Cardiac muscle cell (in vitro differentiated cells and primary cell): ENCODE measurements at regions not wholly inside any gene's neighbourhood (a gene's known extent, or its start where the extent isn't known, plus 50 kb on each side); places are given as distances from the start of the nearest gene placed in this dataset.

ENCODE experiments used
- DNase-seq, 2 donors: peaks; one replicate each; pipeline versions ENCODE4 v3.0.0 to v3.0.0-alpha.2; 2010 to 2017; ENCODE audit warnings: low read depth in 1 of 2, low spot score in 1 of 2
- H3K27ac ChIP-seq: fragments of 200-600 bp; sonication (generic); 2 replicates; pipeline ENCODE4 v1.5.1; 2016
- H3K27me3 ChIP-seq: fragments of 200-600 bp; sonication (generic); 2 replicates; pipeline ENCODE4 v1.6.0; 2016; ENCODE audit warnings: control low read depth
- H3K36me3 ChIP-seq: fragments of 200-600 bp; sonication (generic); 2 replicates; pipeline ENCODE4 v1.5.1; 2016; ENCODE audit warnings: control low read depth
- H3K4me1 ChIP-seq: fragments of 200-600 bp; sonication (generic); 2 replicates; pipeline ENCODE4 v1.8.1; 2017; ENCODE audit warnings: low read depth, mild to moderate bottlenecking, mixed run types
- H3K4me3 ChIP-seq: fragments of 200-600 bp; sonication (generic); 2 replicates; pipeline ENCODE4 v1.5.1; 2016; ENCODE audit warnings: mild to moderate bottlenecking
- H3K9me3 ChIP-seq: fragments of 200-600 bp; sonication (generic); 2 replicates; pipeline ENCODE4 v1.5.1; 2017; ENCODE audit warnings: low read depth, mild to moderate bottlenecking, control low read depth
- CTCF ChIP-seq: IDR thresholded peaks from 2 replicates; pipeline ENCODE4 v1.5.1; 2012; ENCODE audit warnings: low read depth, mild to moderate bottlenecking, low read length

- no peak for TF ChIP-seq CTCF
- no peak for DNase-seq
- Histone ChIP-seq H3K27ac (no peak overlapping the region), H3K4me3 (no peak overlapping the region), H3K9me3 (no peaks in the 10 kb centered on the region), H3K4me1 (no peaks in the 10 kb centered on the region), H3K36me3 (no peaks in the 10 kb centered on the region), H3K27me3 (no peaks in the 10 kb centered on the region)
Observed at GRCh38 chr3:189537135-189537534, 94.1 kb upstream of the TP63 start.

GRCh38 chr3:189547448-189547847 is 83.7 kb upstream of the TP63 start:
- no peak for DNase-seq
- TF ChIP-seq CTCF, result no peak
- H3K4me1 ChIP-seq, result no peaks in the 10 kb centered on the region
- no peak overlapping the region for H3K27ac ChIP-seq
- no peaks in the 10 kb centered on the region for H3K36me3 ChIP-seq
- no peaks in the 10 kb centered on the region for H3K27me3 ChIP-seq
- H3K9me3 ChIP-seq, result no peaks in the 10 kb centered on the region
- H3K4me3 ChIP-seq, result no peak overlapping the region

- Histone ChIP-seq H3K27ac (no peak overlapping the region), H3K27me3 (no peaks in the 10 kb centered on the region), H3K36me3 (no peaks in the 10 kb centered on the region), H3K4me1 (no peaks in the 10 kb centered on the region), H3K9me3 (no peaks in the 10 kb centered on the region), H3K4me3 (no peak overlapping the region)
- no peak for TF ChIP-seq CTCF
- no peak for DNase-seq
Observed at GRCh38 chr3:189548053-189548452, 83.1 kb upstream of the TP63 start.

- Histone ChIP-seq H3K27ac (no peak overlapping the region), H3K9me3 (no peaks in the 10 kb centered on the region), H3K36me3 (no peaks in the 10 kb centered on the region), H3K4me1 (no peaks in the 10 kb centered on the region), H3K27me3 (no peaks in the 10 kb centered on the region), H3K4me3 (no peak overlapping the region)
- no peak for DNase-seq
- TF ChIP-seq CTCF, result no peak
Observed at GRCh38 chr3:189551007-189551406, 80.2 kb upstream of the TP63 start.

- H3K27ac ChIP-seq, result no peak overlapping the region
- no peak for TF ChIP-seq CTCF
- no peaks in the 10 kb centered on the region for H3K9me3 ChIP-seq
- H3K27me3 ChIP-seq, result no peaks in the 10 kb centered on the region
- H3K4me3 ChIP-seq, result no peak overlapping the region
- no peak for DNase-seq
- H3K36me3 ChIP-seq, result no peaks in the 10 kb centered on the region
- no peaks in the 10 kb centered on the region for H3K4me1 ChIP-seq
Observed at GRCh38 chr3:189554868-189555557, 76.2 kb upstream of the TP63 start.

- no peak for TF ChIP-seq CTCF
- H3K36me3 ChIP-seq, result no peaks in the 10 kb centered on the region
- H3K27ac ChIP-seq, result no peak overlapping the region
- H3K27me3 ChIP-seq, result no peaks in the 10 kb centered on the region
- H3K9me3 ChIP-seq, result no peaks in the 10 kb centered on the region
- DNase-seq, result no peak
- no peak overlapping the region for H3K4me3 ChIP-seq
- no peaks in the 10 kb centered on the region for H3K4me1 ChIP-seq
Observed at GRCh38 chr3:189555558-189555881, 75.7 kb upstream of the TP63 start.
